GM12874 (cell line): ENCODE measurements at regions not wholly inside any gene's neighbourhood (a gene's known extent, or its start where the extent isn't known, plus 50 kb on each side); places are given as distances from the start of the nearest gene placed in this dataset.

Source experiments
- TF ChIP-seq, protein P1 (sequence below): IDR thresholded peaks from 2 replicates; pipeline ENCODE4 v1.5.1; 2011; ENCODE audit warnings: low read depth, mild to moderate bottlenecking, control low read depth, low read length, moderate library complexity; ENCODE audit not compliant: insufficient read depth

DNA sequence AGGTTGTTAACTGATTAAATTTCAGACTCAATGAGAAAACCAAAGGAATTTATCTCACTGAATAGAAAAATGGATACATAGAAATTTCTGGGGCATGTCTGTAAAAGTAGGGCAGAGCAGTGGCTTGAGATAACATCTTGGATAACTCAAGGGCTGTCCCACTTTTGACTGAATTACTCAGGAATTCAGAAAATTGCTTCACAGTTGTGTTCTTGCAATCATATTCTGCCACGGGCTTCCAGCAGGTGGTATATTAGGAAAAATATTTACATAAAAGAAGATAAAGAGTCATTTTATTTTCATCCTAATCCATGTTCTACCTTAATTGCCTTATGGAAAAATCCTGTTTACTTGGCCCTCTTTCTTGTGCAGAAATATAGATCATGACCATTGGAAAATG is 156.4 kb upstream of the AKIRIN2 start:
- TF ChIP-seq, protein P1, sequence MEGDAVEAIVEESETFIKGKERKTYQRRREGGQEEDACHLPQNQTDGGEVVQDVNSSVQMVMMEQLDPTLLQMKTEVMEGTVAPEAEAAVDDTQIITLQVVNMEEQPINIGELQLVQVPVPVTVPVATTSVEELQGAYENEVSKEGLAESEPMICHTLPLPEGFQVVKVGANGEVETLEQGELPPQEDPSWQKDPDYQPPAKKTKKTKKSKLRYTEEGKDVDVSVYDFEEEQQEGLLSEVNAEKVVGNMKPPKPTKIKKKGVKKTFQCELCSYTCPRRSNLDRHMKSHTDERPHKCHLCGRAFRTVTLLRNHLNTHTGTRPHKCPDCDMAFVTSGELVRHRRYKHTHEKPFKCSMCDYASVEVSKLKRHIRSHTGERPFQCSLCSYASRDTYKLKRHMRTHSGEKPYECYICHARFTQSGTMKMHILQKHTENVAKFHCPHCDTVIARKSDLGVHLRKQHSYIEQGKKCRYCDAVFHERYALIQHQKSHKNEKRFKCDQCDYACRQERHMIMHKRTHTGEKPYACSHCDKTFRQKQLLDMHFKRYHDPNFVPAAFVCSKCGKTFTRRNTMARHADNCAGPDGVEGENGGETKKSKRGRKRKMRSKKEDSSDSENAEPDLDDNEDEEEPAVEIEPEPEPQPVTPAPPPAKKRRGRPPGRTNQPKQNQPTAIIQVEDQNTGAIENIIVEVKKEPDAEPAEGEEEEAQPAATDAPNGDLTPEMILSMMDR = no peak

DNA sequence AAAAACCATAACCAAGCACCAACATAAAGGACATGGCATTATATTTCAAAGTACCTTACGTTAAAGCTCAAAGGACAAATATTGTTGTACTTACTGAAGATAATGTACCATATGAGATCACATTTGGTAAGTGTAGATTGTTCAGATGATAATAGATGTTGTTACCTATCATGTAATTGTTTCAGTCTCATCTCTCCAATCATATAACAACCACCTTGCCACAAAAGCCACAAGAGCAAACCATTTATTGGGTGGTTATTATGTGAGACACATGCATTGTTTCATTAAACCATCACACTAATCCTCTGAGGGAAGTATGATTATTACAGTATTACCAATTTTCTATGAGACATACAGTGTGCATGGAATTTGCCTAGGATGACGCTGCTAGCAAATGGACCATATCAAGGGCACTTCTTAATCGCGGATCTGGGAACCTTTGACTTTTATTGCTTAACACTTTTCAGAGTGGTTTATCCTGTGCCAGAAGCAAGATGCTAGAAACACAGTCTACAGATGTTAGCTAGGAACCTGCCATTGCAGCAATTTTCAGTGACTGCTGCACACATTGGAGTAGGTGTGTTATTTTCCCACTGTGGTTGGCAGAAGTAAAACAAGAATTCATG is 149.8 kb upstream of the AKIRIN2 start:
- TF ChIP-seq, protein P1 = no peak

DNA sequence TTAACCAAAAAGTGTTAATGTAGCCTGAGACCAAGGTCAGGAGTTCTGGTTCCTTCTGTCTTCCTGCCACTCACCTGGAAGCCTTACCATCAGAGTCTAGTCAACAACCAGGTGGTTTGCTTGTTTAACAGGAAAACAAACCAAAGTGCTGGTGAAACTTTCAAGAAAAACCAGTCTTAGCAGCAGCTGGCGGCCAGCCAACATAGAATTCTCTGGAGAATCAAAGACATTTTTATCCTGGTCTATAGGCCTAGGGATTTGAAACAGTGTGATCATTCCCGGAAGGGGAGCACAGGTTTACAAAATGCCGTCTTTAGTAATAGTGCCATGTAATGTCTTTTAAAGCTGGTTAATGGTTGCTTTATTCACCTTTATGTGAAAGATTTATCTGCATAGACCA is 146.6 kb upstream of the AKIRIN2 start:
- TF ChIP-seq, protein P1 = no peak

DNA sequence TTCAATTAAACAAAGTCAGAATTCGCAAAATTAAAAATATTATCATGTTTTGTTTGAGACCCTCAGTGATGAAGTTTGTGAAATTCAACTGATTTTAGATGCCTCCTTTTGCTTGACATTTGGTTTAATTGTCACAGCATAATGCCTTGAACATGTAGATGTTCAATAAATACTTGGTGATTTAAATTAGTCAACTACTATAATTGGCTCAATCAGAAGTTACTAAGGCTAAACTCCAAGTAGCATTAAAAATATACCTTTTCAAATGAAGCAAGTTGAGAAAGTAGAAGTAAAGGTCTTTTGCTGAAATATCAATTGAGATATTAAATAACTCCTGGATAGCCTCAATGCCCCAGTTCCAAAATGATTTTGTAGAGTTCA is 145.8 kb upstream of the AKIRIN2 start:
- TF ChIP-seq, protein P1 = no peak

DNA sequence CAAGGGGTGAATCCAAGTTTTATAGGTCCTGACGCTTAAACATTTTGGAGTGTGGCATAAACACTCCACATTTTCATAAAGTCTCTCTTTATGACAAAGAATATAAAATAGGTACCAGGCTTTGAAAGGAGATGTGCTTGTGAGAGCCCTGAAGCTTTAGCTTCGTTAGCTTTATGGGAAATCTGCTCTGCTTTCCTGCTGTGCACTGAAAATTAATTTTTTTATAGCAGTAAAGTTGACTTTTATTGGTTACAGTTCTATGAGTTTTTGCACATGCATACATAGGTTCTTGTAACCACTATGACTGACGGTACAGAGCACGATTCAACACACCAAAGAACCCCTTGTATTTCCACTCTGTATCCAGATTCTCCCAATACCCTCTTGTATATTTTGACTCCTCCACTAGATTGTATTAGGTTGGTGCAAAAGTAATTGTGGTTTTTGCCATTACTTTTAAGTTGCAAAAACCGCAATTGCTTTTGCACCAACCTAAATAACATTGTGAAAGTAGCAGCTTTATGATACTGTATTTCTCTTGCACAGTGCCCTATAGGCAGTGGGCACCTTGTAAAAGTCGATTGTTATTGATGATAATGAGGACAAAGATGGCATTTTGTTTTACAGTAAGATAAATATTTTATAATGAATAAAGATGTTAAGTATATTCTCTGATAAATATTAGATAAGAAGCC is 145.2 kb upstream of the AKIRIN2 start:
- TF ChIP-seq, protein P1 = no peak

DNA sequence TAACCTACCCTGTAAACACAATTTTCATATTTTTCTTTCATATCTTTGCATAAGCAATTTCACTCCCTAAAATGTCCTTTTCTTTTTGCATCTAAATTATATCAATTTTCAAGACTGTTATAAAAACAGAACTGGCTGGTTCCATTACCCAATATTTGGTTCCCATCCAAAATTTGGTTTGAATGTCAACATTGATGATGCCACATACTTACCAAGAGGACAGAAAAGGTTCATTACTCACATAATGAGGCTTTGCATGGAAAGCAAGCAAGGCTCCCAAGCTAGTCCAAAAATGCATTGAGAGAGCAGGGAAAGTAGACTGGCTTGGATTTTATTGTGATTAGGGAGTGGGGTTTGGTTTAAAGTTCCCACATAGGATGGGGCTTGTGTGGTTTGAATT is 144.4 kb upstream of the AKIRIN2 start:
- TF ChIP-seq, protein P1 = no peak

DNA sequence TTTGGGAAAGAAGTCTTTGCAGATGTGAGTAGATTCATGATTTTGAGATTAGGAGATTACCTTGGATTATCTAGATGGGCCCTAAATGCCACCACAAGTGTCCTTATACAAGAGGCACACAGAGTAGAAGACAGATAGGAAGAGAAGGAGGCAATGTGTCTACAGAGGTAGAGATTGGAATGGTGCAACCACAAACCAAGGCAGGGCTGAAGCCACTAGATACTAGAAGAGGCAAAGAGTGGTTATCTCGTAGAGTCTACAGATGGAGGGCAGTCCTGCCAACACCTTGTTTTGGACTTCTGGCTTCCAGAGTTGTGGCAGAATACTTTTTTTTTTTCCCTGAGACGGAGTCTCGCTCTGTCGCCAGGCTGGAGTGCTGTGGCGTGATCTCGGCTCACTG is 138.3 kb upstream of the AKIRIN2 start:
- TF ChIP-seq, protein P1 = no peak
